Panc1 (cell line): ENCODE measurements at regions not wholly inside any gene's neighbourhood (a gene's known extent, or its start where the extent isn't known, plus 50 kb on each side); places are given as distances from the start of the nearest gene placed in this dataset.

Experiments used
- CTCF ChIP-seq: fragments of 450-650 bp; IDR thresholded peaks from 2 replicates; pipeline ENCODE4 v1.5.1; 2017; ENCODE audit warnings: mild to moderate bottlenecking
- POLR2AphosphoS5 ChIP-seq: IDR thresholded peaks from 2 replicates; pipeline ENCODE4 v1.6.1; 2012; ENCODE audit warnings: mild to moderate bottlenecking, low read depth, low read length, moderate library complexity
- TF ChIP-seq, protein P1 (sequence below), 2 experiments: IDR thresholded peaks; 2 replicates each; pipeline ENCODE4 v1.6.1; 2011 to 2012; ENCODE audit warnings: low read depth in 2 of 2, control low read depth in 1 of 2, low read length in 1 of 2, mild to moderate bottlenecking in 1 of 2, moderate library complexity in 1 of 2; ENCODE audit not compliant: insufficient read depth in 1 of 2

DNA sequence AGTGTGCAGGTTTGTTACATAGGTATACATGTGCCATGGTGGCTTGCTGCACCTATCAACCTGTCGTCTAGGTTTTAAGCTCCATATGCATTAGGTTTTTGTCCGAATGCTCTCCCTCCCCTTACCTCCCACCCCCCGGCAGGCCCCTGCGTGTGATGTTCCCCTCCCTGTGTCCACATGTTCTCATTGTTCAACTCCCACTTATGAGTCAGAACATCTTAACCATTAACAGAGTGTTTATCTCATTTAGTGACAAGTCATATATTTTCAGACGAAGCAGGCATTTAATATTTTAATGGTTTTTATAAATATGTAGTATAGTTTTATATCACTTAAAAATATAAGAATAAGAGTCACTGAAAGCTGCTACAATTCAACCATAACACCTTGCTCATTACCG is 780.5 kb upstream of the ARGLU1 start:
- TF ChIP-seq CTCF (no peak), POLR2AphosphoS5 (no peak)
- TF ChIP-seq, protein P1, sequence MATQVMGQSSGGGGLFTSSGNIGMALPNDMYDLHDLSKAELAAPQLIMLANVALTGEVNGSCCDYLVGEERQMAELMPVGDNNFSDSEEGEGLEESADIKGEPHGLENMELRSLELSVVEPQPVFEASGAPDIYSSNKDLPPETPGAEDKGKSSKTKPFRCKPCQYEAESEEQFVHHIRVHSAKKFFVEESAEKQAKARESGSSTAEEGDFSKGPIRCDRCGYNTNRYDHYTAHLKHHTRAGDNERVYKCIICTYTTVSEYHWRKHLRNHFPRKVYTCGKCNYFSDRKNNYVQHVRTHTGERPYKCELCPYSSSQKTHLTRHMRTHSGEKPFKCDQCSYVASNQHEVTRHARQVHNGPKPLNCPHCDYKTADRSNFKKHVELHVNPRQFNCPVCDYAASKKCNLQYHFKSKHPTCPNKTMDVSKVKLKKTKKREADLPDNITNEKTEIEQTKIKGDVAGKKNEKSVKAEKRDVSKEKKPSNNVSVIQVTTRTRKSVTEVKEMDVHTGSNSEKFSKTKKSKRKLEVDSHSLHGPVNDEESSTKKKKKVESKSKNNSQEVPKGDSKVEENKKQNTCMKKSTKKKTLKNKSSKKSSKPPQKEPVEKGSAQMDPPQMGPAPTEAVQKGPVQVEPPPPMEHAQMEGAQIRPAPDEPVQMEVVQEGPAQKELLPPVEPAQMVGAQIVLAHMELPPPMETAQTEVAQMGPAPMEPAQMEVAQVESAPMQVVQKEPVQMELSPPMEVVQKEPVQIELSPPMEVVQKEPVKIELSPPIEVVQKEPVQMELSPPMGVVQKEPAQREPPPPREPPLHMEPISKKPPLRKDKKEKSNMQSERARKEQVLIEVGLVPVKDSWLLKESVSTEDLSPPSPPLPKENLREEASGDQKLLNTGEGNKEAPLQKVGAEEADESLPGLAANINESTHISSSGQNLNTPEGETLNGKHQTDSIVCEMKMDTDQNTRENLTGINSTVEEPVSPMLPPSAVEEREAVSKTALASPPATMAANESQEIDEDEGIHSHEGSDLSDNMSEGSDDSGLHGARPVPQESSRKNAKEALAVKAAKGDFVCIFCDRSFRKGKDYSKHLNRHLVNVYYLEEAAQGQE (IDR thresholded peaks at IDR 0.05; ENCODE audit: insufficient read depth in 1 of 2, low read depth in 2 of 2, low read length in 1 of 2): no peak
